ENCODE measurements at regions not wholly inside any gene's neighbourhood (a gene's known extent, or its start where the extent isn't known, plus 50 kb on each side); places are given as distances from the start of the nearest gene placed in this dataset.

DNA sequence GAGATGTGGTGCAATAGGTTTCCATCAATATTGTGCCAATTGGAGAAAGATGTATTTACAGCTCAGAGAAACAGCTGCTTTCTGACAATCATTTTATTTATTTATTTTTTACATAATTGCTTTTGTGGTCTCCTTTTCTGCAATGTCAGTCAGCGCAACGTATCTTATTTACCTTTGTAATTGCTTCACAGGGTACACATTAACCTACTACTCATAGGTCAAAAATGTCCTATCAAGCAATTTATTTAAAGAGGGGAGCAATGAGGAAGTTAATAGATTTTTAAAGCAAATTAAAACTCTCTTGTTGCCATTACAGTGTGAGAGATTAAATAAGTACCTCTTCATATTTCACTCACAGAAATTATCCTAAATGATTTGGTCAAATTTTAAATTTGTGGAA, 291.0 kb downstream of the CALCRL start (continued):
- TF ChIP-seq PPARA (CRISPR knock-in tag; IDR thresholded peaks at IDR 0.05; ENCODE audit: borderline replicate concordance) (no peak), ZFP3 (CRISPR knock-in tag; IDR thresholded peaks at IDR 0.05) (no peak), ISL1 (CRISPR knock-in tag; IDR thresholded peaks at IDR 0.05) (no peak)

DNA sequence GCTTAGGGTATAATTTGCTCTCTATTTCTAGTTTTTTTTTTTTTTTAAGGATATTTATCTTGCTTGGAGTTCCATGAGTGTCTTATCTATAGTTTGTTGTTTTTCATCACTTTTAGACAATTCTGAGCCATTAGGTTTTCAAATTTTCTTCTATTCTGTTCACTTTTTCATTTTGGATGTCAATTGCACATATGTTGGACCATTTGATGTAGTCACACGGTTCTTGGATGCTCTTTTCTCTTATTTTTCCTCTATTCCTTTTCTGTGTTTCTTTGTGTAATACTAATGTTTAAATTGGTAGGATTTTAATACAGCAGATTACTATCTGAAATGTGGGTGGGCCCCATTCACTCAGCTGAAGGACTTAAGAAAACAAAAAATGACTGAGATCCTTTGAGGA, 292.6 kb downstream of the CALCRL start:
- ATAC-seq, result no peak
- TF ChIP-seq ISL1 (CRISPR knock-in tag; IDR thresholded peaks at IDR 0.05) (no peak), ZC3H10 (CRISPR knock-in tag; IDR thresholded peaks at IDR 0.05) (no peak), RARB (CRISPR knock-in tag; IDR thresholded peaks at IDR 0.05) (no peak), GLIS3 (CRISPR knock-in tag; IDR thresholded peaks at IDR 0.05) (no peak), ZNF70 (CRISPR knock-in tag; IDR thresholded peaks at IDR 0.05) (no peak), TSHZ2 (CRISPR knock-in tag; IDR thresholded peaks at IDR 0.05) (no peak), ZFP30 (CRISPR knock-in tag; IDR thresholded peaks at IDR 0.05) (no peak), SNAI2 (CRISPR knock-in tag; IDR thresholded peaks at IDR 0.05) (no peak), ESRRG (CRISPR knock-in tag; IDR thresholded peaks at IDR 0.05) (no peak), TOX (CRISPR knock-in tag; IDR thresholded peaks at IDR 0.05; ENCODE audit: borderline replicate concordance) (no peak)
- TF ChIP-seq, protein P1, sequence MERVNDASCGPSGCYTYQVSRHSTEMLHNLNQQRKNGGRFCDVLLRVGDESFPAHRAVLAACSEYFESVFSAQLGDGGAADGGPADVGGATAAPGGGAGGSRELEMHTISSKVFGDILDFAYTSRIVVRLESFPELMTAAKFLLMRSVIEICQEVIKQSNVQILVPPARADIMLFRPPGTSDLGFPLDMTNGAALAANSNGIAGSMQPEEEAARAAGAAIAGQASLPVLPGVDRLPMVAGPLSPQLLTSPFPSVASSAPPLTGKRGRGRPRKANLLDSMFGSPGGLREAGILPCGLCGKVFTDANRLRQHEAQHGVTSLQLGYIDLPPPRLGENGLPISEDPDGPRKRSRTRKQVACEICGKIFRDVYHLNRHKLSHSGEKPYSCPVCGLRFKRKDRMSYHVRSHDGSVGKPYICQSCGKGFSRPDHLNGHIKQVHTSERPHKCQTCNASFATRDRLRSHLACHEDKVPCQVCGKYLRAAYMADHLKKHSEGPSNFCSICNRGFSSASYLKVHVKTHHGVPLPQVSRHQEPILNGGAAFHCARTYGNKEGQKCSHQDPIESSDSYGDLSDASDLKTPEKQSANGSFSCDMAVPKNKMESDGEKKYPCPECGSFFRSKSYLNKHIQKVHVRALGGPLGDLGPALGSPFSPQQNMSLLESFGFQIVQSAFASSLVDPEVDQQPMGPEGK (CRISPR knock-in tag; IDR thresholded peaks at IDR 0.05; ENCODE audit: borderline replicate concordance), result no peak
- TF ChIP-seq, protein P2, sequence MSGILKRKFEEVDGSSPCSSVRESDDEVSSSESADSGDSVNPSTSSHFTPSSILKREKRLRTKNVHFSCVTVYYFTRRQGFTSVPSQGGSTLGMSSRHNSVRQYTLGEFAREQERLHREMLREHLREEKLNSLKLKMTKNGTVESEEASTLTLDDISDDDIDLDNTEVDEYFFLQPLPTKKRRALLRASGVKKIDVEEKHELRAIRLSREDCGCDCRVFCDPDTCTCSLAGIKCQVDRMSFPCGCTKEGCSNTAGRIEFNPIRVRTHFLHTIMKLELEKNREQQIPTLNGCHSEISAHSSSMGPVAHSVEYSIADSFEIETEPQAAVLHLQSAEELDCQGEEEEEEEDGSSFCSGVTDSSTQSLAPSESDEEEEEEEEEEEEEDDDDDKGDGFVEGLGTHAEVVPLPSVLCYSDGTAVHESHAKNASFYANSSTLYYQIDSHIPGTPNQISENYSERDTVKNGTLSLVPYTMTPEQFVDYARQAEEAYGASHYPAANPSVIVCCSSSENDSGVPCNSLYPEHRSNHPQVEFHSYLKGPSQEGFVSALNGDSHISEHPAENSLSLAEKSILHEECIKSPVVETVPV (CRISPR knock-in tag; IDR thresholded peaks at IDR 0.05), result no peak

GRCh38 chr2:187150670-187151069, 297.4 kb downstream of the CALCRL start:
- peak; percentile 93 for ATAC-seq
- TF ChIP-seq ARNTL (CRISPR knock-in tag; IDR thresholded peaks at IDR 0.05; ENCODE audit: borderline replicate concordance, low read depth), result no peak
- no peak for TF ChIP-seq OSR1 (CRISPR knock-in tag; IDR thresholded peaks at IDR 0.05)
- no peak for TF ChIP-seq TSHZ2 (CRISPR knock-in tag; IDR thresholded peaks at IDR 0.05)
- no peak for TF ChIP-seq ZNF8 (CRISPR knock-in tag; IDR thresholded peaks at IDR 0.05)
- no peak for TF ChIP-seq ZFP30 (CRISPR knock-in tag; IDR thresholded peaks at IDR 0.05)
- TF ChIP-seq ZNF70 (CRISPR knock-in tag; IDR thresholded peaks at IDR 0.05), result no peak
- no peak for TF ChIP-seq ESRRG (CRISPR knock-in tag; IDR thresholded peaks at IDR 0.05)
- TF ChIP-seq, protein P2 (CRISPR knock-in tag; IDR thresholded peaks at IDR 0.05), result no peak
- TF ChIP-seq ZC3H10 (CRISPR knock-in tag; IDR thresholded peaks at IDR 0.05), result no peak
- TF ChIP-seq GLIS3 (CRISPR knock-in tag; IDR thresholded peaks at IDR 0.05), result no peak
- TF ChIP-seq, protein P1 (CRISPR knock-in tag; IDR thresholded peaks at IDR 0.05; ENCODE audit: borderline replicate concordance), result no peak
- TF ChIP-seq CSDC2 (CRISPR knock-in tag; IDR thresholded peaks at IDR 0.05), result no peak
- TF ChIP-seq TOX (CRISPR knock-in tag; IDR thresholded peaks at IDR 0.05; ENCODE audit: borderline replicate concordance), result no peak
- no peak for TF ChIP-seq RARB (CRISPR knock-in tag; IDR thresholded peaks at IDR 0.05)

Measured in SK-N-SH treated with all-trans-retinoic acid at 6 μM for 48 hours (cell line).